Peyer's patch (tissue), 4 donors: ENCODE measurements at regions not wholly inside any gene's neighbourhood (a gene's known extent, or its start where the extent isn't known, plus 50 kb on each side); places are given as distances from the start of the nearest gene placed in this dataset.
A peak's percentile ranks its signal among the peaks of the same experiment; 100 is the strongest.

Source experiments
- DNase-seq, 3 donors: peaks; one replicate each; pipeline ENCODE4 v3.0.0-alpha.2; 2017 to 2019
- H3K27ac ChIP-seq, 4 donors: fragments of 200-600 bp; sonication (generic); one replicate each; pipeline ENCODE4 v1.5.1; 2016 to 2019
- H3K27me3 ChIP-seq, 2 donors: fragments of 200-600 bp; sonication (generic); one replicate each; pipeline ENCODE4 v1.5.1; 2019
- H3K36me3 ChIP-seq, 3 donors: fragments of 200-600 bp; sonication (generic); one replicate each; pipeline ENCODE4 v1.5.1; 2016 to 2019
- H3K4me1 ChIP-seq, 4 donors: fragments of 200-600 bp; sonication (generic); one replicate each; pipeline ENCODE4 v1.5.1; 2016 to 2019
- H3K4me3 ChIP-seq, 4 donors: fragments of 200-600 bp; sonication (generic); 1 replicate in 3 of 4; 2 replicates in 1 of 4; pipeline ENCODE4 v1.5.1; 2016 to 2019; ENCODE audit warnings: mild to moderate bottlenecking in 1 of 4
- H3K9me3 ChIP-seq, 4 donors: fragments of 200-600 bp; sonication (generic); one replicate each; pipeline ENCODE4 v1.5.1; 2016 to 2019; ENCODE audit warnings: mild to moderate bottlenecking in 1 of 4
- POLR2A ChIP-seq, 2 donors: fragments of 450-650 bp; IDR thresholded peaks; one replicate each; pipeline ENCODE4 v1.5.1; 2017; ENCODE audit warnings: antibody characterized with exemption in 2 of 2, mild to moderate bottlenecking in 2 of 2, moderate library complexity in 2 of 2
- TF ChIP-seq, protein P1 (sequence below), 6 experiments: fragments of 450-650 bp in 4 of 6; fragments of 200-600 bp in 2 of 6; sonication (generic) in 1 of 6; IDR thresholded peaks; one replicate each; pipeline ENCODE4 v1.5.1; 2017 to 2019; ENCODE audit warnings: antibody characterized with exemption in 6 of 6, mild to moderate bottlenecking in 3 of 6, moderate library complexity in 1 of 6

DNA sequence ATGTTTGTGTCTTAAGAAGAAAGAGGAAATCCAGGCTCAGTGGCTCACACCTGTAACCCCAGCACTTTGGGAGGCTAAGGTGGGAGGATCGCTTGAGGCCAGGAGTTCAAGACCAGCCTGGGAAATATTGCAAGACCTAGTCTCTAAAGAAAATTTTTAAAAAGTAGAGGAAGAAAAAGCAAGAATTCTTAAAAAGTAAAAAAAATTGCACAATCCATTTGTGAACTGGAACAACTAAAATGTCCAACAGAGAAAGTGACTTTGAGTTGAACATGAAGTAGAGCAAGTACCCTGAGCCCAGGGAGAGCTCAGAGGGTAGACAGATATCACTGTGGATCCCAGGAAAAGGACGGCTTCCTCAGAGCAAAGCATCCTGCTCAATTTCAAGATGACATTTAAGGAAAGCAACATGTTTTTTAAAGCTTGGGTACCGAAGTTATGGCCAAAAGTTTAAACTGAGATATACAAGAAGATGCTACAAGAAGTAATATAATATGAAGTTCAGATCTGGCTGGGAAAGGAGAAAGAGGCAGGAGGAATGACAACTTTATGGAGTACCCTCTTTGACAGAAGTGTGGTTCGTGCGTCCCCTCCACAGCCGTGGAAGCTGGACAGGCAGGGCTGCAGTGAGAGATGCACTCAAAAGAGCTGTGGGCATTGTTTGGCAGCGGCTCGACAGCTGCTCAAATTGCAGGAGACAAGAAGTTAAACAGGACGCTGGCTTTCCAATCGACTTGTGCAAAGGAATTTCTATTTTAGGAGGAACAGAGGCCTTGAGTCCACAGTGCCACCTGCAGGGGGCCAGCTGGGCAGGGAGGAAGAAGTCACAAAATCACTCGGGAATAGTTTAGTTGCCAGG lies 201.3 kb downstream of the JCAD start:
- H3K4me1 ChIP-seq, result no peaks in the 10 kb centered on the region

DNA sequence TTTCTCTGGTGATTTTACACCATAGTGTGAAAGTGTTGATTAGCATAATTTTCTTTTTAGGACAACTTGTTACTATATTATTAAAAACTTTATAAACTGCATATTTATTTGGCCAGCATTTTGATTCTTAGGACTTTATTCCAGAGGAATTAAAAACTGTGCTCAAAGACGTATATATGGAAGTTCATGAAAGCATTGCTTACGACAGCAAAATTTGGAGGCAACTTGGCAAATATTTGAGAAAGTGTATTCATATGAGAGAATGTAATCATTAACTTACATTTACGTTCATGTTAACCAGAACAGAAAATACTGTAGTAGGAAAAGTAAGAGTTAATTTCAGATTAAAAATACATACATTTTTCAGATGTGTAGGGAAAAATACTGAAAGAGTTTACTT lies 203.1 kb downstream of the JCAD start:
- H3K9me3 ChIP-seq, result no peaks in the 10 kb centered on the region
- H3K4me1 ChIP-seq, result no peaks in the 10 kb centered on the region
- DNase-seq, result no peak
- no peaks in the 10 kb centered on the region for H3K36me3 ChIP-seq
- H3K27me3 ChIP-seq, result no peaks in the 10 kb centered on the region
- no peak overlapping the region for H3K4me3 ChIP-seq
- TF ChIP-seq POLR2A (IDR thresholded peaks at IDR 0.05), result no peak
- TF ChIP-seq, protein P1, sequence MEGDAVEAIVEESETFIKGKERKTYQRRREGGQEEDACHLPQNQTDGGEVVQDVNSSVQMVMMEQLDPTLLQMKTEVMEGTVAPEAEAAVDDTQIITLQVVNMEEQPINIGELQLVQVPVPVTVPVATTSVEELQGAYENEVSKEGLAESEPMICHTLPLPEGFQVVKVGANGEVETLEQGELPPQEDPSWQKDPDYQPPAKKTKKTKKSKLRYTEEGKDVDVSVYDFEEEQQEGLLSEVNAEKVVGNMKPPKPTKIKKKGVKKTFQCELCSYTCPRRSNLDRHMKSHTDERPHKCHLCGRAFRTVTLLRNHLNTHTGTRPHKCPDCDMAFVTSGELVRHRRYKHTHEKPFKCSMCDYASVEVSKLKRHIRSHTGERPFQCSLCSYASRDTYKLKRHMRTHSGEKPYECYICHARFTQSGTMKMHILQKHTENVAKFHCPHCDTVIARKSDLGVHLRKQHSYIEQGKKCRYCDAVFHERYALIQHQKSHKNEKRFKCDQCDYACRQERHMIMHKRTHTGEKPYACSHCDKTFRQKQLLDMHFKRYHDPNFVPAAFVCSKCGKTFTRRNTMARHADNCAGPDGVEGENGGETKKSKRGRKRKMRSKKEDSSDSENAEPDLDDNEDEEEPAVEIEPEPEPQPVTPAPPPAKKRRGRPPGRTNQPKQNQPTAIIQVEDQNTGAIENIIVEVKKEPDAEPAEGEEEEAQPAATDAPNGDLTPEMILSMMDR (IDR thresholded peaks at IDR 0.05), result no peak
- no peak overlapping the region for H3K27ac ChIP-seq

More for the DNA sequence above, 201.3 kb downstream of the JCAD start:
- Histone ChIP-seq H3K27me3 (no peaks in the 10 kb centered on the region), H3K9me3 (no peaks in the 10 kb centered on the region), H3K36me3 (no peaks in the 10 kb centered on the region), H3K4me3 (no peak overlapping the region), H3K27ac (peak overlapping the region in 1 of 4 donors; percentile 20)
- no peak for TF ChIP-seq POLR2A (IDR thresholded peaks at IDR 0.05)
- TF ChIP-seq, protein P1 (IDR thresholded peaks at IDR 0.05), result peak in 4 of 6 experiments; percentile 17 to 47 (median 37)
- peak in 1 of 3 donors; percentile 56 for DNase-seq

DNA sequence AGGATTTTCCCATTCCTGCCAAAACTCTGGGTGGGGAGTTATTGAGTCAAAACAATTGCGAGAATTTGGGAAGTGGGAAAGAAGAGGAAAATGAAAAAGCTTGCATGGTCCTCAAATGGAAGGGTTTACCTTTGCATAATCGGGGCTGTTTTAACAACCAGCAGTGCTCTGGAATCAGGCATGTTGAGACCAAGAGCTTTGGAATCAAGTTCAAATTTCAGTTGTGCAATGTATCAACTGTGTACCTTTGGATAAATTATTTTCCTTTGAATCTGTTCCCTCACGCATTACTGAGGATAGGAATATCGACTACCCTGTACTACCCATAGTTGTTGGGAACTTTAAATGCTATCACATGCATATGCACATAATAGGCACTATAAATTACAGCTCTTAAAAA lies 205.5 kb downstream of the JCAD start:
- Histone ChIP-seq H3K27ac (no peak overlapping the region), H3K4me1 (peaks cover 0 to 4% (median 0%) of the 10 kb centered on the region in 4 donors)
- DNase-seq, result no peak

DNA sequence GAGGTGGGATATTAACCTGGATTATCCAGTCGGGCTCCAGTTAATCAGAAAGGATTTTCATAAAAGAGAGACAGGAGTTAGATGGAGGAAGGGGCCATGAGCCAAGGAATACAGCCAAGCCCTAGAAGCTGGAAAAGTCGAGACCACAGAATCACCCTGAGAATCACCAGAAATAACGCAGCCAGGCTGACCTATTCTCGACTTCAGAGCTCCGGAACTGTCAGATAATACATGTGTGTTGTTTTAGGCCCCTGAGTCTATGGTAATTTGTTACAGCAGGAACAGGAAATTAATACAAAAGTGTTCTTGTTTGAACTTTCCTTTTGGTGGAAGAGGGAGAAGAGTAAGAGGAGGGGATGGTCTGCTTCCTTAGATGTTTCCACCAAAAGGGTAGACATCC lies 208.1 kb downstream of the JCAD start:
- Histone ChIP-seq H3K27ac (no peak overlapping the region), H3K9me3 (no peaks in the 10 kb centered on the region), H3K4me3 (no peak overlapping the region), H3K36me3 (no peaks in the 10 kb centered on the region), H3K4me1 (peaks cover 0 to 4% (median 0%) of the 10 kb centered on the region in 4 donors), H3K27me3 (no peaks in the 10 kb centered on the region)
- TF ChIP-seq, protein P1 (IDR thresholded peaks at IDR 0.05), result no peak
- no peak for TF ChIP-seq POLR2A (IDR thresholded peaks at IDR 0.05)
- no peak for DNase-seq

More for the DNA sequence above, 205.5 kb downstream of the JCAD start:
- Histone ChIP-seq H3K4me3 (no peak overlapping the region), H3K36me3 (no peaks in the 10 kb centered on the region), H3K27me3 (no peaks in the 10 kb centered on the region), H3K9me3 (no peaks in the 10 kb centered on the region)
- TF ChIP-seq, protein P1 (IDR thresholded peaks at IDR 0.05), result no peak
- TF ChIP-seq POLR2A (IDR thresholded peaks at IDR 0.05), result no peak

DNA sequence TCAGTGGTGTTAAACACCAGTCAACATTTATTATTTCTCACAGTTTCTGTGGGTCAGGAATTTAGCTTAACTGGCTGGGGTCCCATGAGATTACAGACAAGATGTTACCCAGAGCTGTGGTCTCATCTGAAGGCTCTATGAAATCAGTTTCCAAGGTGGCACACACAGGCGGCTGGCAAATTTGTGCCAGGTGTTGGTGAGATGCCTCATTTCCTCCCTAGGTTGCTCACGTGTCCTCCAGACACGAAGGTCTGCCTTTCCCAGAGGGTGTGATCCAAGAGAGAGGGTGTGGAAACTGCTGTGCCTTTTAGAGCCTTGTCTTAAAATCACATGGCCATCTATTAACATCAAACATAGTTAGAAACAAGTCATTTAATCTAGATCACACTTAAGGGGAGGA lies 209.0 kb downstream of the JCAD start:
- TF ChIP-seq POLR2A (IDR thresholded peaks at IDR 0.05), result no peak
- TF ChIP-seq, protein P1 (IDR thresholded peaks at IDR 0.05), result no peak
- DNase-seq, result no peak
- Histone ChIP-seq H3K27me3 (no peaks in the 10 kb centered on the region), H3K36me3 (no peaks in the 10 kb centered on the region), H3K4me3 (no peak overlapping the region), H3K27ac (peak overlapping the region in 2 of 4 donors; percentile 16 to 67), H3K9me3 (no peaks in the 10 kb centered on the region), H3K4me1 (peaks cover 0 to 4% (median 0%) of the 10 kb centered on the region in 4 donors)
